ENCODE measurements at regions not wholly inside any gene's neighbourhood (a gene's known extent, or its start where the extent isn't known, plus 50 kb on each side); places are given as distances from the start of the nearest gene placed in this dataset.

- no peak for TF ChIP-seq CTCF (conservative IDR thresholded peaks at IDR 0.05; ENCODE audit: low read length)
- TF ChIP-seq EZH2phosphoT487 (IDR thresholded peaks at IDR 0.05; ENCODE audit: borderline replicate concordance): no peak
These were observed 124.4 kb upstream of the MAP1B start for GRCh38 chr5:71982717-71983395.

All from Loucy (cell line).